GM19395 (cell line): ENCODE measurements at regions not wholly inside any gene's neighbourhood (a gene's known extent, or its start where the extent isn't known, plus 50 kb on each side); places are given as distances from the start of the nearest gene placed in this dataset.
"Not testable (repeated sequence)": the region's sequence is repeated elsewhere in the genome, so short reads cannot be mapped to it uniquely, and the experiment has no call there.

Experiments used
- ATAC-seq: cut with Tn5 transposase; IDR thresholded peaks from one replicate; pipeline ENCODE4 v1.9.1; 2021; ENCODE audit warnings: mild to moderate bottlenecking, moderate library complexity; ENCODE audit not compliant: unreplicated experiment

DNA sequence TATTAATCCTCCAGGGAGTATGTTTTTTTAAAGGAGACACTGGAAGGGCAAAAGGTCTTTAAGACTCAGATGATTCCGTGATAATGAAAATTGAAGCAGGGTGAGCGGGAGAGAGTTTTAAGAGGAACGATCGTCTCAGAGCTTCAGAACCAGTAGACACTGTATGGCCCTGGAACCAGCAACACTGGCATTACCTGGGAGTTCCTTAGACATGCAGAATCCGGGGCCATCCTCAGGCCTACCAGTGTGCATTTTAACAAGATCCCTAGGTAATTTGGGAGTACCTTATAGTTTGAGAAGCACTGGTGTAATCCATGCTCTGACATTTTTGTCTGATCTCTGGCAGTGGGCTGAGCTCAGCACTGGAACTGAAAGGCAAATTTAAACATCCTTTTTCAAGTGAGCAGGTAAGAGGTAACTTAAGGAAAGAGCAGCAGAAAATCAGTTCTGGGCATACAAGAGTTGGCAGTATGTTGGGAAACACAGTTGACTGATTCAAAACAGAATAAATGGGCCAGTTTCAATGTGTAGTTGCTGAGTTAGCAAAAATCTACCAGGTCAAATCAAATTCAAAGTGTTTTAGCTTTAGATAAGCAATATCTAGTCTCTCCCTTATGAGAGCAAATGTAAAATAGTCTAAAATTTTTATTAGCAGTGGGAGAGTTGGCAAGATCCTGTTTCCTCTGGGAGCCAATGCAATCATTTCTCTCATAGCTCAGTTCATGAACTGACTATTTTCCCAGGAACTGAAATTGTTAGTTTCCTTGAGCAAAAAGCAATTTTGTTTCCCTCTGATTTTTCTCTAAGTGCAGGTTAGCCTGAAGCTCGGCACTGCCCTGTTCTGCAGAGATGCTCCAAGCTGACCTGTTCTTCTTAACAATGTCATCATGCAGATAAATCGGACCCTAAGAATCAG lies 97.2 kb upstream of the ELMO1 start:
- ATAC-seq, result no peak

DNA sequence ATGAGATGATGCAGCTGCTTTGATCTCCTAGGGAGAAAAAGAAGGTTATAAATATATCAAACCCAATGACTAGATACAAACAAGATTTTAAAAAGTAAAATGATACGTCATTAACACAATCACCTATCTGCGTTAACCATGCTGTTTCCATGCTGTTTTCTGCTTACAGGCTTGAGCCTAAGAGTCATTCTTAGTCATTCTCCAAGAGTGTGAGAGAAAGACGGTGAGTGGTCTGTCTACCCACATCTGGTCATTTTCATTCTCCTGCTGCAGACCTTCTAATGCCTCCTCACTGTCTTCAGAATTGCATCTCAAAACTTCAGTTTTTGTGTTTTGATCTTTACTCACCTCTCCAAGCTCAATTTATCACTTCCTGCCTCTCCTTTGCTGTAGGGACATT lies 98.0 kb upstream of the ELMO1 start:
- ATAC-seq, result no peak

DNA sequence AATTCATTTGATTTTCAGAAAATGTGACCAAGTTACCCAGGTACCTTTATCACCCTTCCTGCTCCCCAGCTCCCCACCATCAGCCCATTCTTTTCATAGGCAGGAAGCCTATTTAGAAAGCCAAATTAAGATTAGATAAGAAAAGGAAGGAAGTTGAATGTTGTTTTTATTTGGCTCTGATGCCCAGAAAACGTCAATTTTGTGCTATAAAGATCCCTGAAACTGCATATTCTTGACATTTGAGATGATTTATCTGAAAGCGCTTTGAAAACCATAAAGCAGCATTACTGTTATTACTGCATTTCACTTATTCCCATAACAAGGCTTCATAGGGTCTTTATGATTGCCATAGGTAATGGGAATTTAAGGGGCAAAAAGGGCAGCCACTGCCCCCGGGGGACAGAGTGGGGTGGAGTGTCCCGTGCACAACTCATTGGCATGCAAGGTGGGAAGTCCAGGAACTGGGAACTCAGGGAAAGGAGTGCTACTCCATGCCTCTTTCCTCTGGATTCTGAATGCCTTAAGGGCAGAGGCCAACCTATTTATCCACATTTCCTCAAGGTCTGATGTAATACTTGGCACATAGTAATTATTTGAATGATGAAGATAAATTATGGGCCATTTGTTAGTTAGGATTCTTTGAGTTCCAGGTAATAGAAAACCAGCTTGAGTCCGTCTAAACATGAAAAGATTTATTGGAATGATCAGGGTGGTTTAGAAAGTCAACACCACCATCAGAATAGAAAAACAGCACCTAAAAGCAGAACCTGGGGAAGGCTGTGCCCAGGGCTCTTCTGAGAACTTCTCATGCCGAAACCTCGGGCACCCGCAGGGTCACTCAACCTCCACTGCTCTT lies 100.6 kb upstream of the ELMO1 start:
- no peak for ATAC-seq

DNA sequence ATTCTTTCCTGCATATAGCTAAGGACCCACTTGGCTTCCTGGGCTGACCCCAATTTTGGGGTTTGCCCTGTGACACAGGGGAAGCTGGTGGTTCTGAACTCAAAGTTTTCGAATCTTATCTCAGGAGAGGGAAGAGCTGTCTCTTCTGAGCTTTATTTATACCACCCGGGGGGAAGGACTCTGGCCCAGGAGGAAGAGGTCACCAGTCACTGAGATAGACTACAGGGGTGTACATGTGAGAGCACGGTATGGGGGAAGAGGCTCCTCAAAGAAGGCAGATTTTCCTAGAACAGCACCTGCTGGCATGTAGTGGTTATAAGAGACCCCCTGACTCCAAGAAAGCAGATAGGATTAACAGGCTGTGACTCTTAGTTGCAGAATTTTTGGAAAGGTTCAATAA lies 101.8 kb upstream of the ELMO1 start:
- no peak for ATAC-seq

DNA sequence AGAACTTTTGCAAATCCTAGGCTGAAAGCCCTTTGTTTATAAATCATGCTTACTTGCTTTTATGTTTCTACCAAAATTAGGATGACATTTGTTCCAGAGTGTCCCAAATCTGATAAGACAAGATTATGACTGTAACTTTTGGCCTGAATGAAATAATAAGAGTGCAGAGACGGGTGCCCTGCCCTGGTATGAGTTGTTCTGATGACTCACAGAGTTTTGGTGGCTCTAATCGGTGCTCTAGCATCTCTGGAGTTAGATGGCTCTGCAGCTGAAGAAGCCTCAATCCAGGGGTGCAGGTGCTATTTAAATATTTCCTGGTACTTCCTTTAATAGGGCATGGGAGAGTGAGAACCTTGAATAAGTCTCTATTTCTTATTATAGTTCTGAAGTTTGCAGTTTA lies 102.2 kb upstream of the ELMO1 start:
- no peak for ATAC-seq

DNA sequence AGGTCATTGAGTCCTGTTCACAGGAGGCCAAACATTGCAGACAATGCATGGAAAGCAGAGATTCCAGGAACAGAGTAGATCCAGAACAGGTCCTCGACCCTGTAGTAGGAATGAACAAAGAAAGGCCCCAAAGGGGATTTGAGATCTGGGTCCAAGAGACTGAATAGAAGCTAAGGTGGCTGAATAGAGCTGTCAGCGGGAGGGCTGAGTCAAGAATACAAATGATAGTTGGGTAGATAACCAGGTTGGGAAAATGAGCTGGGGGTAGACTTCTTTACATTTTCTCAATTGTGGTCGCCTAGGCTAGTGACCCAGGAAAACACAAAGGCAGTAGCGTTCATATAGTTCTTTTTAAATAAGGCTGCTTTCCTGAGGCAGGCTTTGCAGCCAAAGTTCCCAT lies 103.4 kb upstream of the ELMO1 start:
- no peak for ATAC-seq

DNA sequence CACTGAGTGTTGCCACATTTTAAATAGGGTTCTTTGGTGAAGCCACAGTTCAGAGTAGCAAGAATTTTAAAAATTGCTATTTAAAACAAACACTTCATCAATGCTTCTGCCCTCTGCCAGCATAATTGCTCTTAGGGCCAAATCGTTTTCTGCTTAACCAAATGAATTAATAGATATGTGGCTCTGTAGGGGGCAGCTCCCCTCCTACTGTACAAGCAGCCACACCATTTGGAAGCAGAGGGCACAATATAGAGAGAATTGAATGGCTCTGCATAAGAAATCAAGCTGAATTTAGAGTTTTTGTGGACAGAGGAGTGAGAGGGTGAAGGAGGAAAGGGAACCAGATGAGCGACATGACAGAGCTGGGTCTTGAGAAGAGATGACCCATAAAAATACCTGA lies 103.8 kb upstream of the ELMO1 start:
- not testable (repeated sequence) for ATAC-seq

DNA sequence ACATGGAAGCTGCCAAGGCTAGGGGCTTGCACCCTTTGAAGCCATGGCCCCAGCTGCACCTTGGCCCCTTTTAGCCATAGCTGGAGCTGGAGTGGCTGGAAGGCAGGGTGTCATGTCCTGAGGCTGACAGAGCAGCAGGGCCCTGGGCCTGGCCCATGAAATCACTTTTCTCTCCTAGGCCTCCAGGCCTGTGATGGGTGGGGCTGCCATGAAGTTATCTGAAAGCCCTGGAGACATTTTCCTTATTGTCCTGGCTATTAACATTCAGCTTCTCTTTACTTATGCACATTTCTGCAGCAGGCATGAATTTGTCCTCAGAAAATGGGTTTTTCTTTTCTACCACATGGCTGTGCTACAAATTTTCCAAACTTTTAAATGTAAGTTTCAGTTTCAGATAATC lies 106.9 kb upstream of the ELMO1 start:
- ATAC-seq, result no peak

DNA sequence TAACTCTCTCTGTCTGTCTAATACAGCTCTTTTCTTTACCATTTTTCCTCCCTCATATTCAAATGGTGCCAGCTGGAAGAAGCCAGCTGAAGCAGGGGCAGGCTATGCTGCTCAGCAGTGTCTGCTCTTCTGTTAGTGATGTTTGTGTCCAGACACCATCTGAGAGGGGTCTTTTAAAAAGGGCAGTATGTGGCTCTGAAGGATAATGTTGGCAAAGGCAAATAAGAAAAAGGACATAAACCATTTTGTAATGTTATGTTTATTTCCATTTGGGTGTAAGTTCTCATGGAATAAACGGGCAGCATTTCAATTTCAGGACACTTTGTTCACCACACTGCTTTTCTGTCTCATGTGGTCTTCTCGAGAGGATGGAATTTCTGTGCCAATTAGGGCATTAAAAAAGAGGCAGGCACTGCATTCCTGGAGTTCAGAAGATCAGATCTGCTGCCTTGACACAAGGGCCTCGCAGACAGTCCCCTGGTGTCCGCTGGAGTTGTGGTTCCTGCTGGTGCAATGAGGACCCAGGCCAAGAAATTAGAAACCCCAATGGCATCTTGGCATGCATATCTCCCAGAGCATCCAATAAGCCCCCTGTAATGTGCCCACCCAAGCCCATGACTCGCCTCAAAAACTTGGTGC lies 109.0 kb upstream of the ELMO1 start:
- no peak for ATAC-seq

DNA sequence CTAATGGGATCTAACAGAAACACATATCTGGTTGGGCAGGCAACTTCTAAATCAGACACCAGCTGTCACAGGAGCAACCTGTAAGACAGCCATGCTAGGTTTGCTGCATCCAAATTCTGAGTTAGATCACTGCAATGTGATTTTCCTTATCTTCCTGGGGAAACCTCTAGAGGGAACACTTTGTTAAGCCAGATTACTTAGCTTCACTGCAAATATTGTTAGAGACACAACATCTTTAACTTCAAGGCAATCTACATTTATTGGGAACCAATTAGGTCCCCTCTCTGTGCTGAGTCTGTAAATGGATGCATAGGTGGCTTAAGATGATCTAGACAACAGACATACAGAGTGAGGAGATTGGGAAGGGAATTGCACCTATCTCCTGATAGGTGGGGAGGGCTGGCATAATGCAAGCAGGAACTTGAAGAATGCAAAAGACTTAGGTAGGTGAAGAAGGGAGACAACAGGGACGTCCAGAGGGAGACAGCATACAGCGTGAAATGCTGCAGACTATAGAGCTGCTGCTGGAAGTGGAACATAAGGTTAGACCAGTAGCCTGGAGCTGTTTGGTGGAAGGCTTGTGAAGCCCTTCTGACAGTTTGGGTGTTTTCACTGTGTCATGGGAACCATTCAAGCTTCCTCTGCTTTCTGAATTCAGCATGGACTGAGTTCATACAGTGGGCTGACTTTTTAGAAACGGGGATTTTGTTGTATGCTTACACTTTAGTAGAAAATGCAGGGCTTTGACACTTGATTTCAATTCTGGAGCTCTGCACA lies 109.8 kb upstream of the ELMO1 start:
- no peak for ATAC-seq

DNA sequence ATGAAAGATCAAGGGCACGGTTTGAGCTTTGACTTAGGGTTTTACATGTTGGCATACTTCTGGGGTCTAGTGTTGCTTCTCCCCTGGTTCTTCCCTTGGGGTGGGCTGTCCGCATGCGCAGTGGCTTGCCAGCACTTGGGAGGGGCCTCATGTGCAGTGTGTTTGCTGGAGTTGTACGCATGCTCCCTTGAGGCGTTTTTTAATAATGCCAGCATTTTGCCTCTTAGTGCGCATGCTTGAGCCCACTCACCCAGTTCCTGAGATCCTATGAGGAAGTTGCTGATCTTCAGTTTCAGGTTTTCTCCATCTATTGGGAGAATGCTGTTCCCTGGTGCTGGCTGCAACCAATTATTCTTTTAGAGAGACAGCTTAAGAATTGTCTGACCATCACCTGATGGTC lies 113.4 kb upstream of the GPR141 start:
- ATAC-seq, result no peak

DNA sequence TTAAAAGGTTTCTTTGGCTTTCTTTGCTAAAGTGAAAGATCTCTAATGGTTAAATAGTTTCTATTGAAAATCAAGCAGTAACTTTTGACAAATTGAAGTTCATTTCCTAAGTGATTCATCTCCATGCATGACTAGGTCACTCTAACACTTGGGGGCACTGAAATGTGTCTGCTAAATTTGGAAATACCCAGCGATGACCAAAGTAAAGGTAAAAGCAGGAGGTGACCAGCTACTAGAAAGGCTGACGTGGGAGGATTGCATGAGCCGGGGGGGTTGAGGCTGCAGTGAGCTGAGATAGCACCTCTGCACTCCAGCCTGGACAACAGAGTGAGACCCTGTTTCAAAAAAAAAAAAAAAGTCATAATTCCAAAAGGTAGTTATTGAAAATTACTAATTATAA lies 111.8 kb upstream of the GPR141 start:
- no peak for ATAC-seq

DNA sequence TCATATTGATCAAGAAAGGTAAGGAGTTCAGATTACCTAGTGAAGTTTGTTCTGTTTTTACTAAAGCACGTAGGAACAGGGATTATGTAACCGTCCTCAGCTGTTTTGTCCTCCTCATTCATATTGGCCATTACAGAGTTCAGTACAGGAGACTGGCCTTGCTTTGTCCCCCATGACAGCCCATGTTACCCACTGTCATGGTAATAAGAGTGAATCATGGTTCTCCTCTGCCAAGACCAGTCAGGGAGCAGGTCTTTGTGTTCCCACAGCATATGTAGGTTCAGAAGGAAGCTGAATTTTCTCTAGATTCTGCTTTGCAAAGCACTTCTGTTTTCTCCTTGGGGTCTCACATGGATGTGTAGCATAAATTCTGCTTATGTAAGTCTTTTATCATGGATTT lies 106.2 kb upstream of the GPR141 start:
- ATAC-seq, result no peak

DNA sequence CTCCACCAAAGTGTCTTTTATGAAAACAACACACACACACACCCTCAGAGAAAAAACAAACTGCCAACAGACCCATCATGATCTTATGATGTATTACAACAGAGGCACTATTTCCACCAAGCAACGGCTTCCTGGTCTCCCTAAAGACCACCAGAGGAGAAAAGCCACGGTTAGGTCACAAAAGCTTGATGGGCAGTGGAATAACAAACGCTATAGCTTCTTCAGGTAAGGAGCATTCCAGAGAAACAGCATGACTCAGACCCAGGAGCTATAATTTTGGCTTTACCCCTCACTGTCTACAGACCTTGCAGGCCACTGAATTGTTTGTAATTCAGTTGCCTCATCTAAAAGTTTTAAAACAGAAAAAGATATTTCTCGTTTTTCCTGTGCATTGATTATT lies 105.7 kb upstream of the GPR141 start:
- no peak for ATAC-seq

DNA sequence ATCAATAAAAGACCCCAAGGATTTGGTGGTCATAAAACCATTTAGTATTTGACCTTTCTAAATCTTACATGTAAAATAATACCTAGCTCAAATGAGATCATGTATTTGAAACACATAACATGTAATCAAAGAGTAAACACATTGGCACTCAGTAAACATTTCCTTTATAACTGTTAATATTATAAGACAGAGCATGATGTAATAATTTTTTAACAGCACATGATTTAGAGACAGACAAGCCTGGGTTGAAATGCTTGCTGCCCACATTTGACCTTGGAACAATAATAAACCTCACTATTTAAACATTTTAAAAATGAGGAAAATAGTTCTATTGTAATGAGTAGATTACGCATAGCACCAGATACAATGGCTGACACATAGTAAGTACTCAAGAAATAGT lies 105.2 kb upstream of the GPR141 start:
- ATAC-seq, result no peak

DNA sequence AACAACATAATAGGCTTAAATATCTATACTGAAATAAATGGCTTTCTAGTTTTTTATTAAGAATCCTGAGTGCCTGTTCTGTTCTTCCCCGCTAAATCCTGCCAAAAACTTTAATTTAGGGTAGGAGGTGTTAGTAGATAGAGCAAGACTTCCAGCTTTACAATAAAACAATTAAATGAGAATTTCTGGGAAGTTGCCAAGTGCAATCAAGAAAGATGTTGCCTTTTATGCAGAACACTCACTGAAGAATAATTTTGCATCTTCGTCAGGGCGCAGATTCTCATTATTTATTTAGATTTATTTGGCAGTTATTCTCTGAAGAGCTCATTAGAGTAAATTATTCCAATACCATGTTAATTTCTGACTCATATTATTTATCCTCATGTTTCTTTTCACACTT lies 103.2 kb upstream of the GPR141 start:
- ATAC-seq, result no peak

DNA sequence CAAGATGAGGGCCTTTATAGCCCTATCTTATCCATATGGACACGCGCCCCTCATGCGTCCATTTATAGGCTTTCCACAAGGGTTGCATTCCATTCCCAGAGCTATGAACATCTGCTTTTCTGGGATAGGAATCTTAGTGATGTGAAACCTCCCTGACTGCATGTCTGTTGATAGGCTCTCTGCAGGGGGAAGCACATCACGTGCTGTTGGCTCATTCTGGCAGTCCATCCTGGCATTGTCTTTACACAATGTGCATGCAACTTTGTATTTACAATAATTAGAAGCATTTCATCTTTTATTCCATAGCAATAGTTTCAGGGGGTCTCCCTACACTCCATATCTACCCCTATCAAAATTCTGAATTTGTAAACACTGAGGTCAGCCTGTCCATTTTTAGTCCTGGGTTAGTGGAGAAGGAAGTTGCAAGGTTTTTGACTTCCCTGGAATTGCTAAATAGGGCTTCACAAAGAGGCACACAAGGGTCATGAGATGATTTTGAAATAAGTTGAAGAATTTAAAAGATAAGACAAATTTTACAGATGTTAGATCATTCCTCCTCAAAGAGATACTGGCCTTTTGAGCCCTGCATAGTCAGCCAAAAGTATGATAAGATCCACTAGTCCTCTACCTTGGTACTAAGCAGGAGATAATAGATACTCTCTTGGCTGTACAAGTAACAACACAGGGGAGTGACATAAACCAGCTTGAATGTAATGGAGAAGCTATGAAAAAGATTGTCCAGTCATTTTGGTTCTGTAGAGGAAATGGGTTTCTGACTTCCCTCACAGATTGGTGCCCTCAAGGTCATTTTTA lies 98.7 kb upstream of the GPR141 start:
- not testable (repeated sequence) for ATAC-seq

DNA sequence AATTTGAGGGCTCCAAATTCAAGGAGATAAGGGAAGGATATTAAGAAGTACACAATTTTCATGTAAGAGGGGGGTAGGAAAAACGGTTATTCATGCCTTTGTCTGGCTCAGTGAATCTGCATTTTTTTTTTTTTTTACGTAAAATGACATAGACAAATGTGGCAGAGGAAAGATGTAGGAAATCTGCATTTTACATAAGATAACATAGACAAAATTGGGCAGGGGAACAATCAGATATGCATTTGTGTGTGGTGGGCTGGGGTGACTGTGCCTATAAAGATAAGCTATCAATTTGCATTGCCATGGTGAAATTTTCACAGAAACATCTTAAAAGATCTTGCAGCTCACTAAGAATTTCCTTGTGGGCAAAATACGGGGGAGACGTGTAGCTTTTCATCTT lies 92.7 kb upstream of the GPR141 start:
- ATAC-seq, result no peak

DNA sequence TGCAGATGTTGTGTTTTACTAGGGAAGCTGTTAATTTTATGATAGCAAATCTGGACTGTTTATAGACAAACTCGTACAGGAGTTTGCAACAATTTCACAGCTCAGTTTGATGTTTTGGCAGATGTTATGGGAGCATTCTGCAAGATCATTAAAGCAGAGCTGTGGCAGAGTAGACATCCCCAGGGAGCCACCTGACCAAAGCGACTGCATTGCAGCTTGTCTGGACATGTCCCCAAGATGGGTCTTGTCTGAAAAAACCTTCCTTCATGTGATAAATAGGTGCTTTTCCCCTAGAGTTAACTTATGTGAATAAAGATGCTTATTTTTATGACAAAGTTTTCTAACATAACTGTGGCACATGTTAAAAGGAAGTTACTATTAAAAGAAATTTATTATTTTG lies 91.2 kb upstream of the GPR141 start:
- ATAC-seq, result no peak

DNA sequence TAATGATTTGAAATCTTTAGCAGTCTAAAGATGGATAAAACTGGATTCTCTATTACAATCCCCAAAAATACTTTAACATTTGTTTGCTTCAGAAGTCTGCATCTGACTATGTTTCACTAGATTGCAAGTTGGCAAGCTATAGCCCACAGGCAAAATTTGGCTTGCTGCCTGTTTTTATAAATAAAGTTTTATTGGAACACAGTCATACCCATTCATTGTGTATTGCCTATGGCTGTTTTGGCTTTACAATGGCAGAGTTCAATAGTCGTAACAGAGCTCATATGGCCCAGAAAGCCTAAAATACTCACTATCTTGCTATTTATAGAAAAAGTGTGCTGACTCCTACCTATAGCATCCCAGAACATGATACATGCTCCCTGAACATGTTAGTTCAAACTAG lies 89.0 kb upstream of the GPR141 start:
- no peak for ATAC-seq
